Lower lobe of right lung (tissue), 2 donors: ENCODE measurements at regions not wholly inside any gene's neighbourhood (a gene's known extent, or its start where the extent isn't known, plus 50 kb on each side); places are given as distances from the start of the nearest gene placed in this dataset.

ENCODE experiments used
- ATAC-seq, 2 donors: fragments of 200-7000 bp; cut with Tn5 transposase; one replicate each; pipeline ENCODE4 v1.9.1; 2020 to 2022; ENCODE audit warnings: mild to moderate bottlenecking in 2 of 2, moderate library complexity in 2 of 2
- DNase-seq: peaks from one replicate; pipeline ENCODE4 v3.0.0-alpha.2; 2020
- H3K27ac ChIP-seq: fragments of 200-600 bp; one replicate; pipeline ENCODE4 v1.8.0; 2022
- H3K27me3 ChIP-seq: fragments of 200-600 bp; one replicate; pipeline ENCODE4 v1.8.0; 2022; ENCODE audit warnings: low read depth
- H3K36me3 ChIP-seq: fragments of 200-600 bp; one replicate; pipeline ENCODE4 v1.8.0; 2022; ENCODE audit warnings: mild to moderate bottlenecking
- H3K4me1 ChIP-seq: fragments of 200-600 bp; one replicate; pipeline ENCODE4 v1.8.0; 2022
- H3K4me3 ChIP-seq: fragments of 200-600 bp; one replicate; pipeline ENCODE4 v1.8.0; 2022; ENCODE audit warnings: mild to moderate bottlenecking
- H3K9me3 ChIP-seq: fragments of 200-600 bp; one replicate; pipeline ENCODE4 v1.8.0; 2022
- intact Hi-C: fragments of 100-400 bp; cut with DNase I; formaldehyde crosslinking; loops from one replicate; pipeline ENCODE4 v1.11.0; 2022
- TF ChIP-seq, protein P1 (sequence below): fragments of 200-600 bp; IDR thresholded peaks from one replicate; pipeline ENCODE4 v1.8.0; 2022; ENCODE audit warnings: antibody characterized with exemption, mild to moderate bottlenecking
- donor health status: DM: no; HTN: yes; CAD: no; lungs with severe emphysema.

DNA sequence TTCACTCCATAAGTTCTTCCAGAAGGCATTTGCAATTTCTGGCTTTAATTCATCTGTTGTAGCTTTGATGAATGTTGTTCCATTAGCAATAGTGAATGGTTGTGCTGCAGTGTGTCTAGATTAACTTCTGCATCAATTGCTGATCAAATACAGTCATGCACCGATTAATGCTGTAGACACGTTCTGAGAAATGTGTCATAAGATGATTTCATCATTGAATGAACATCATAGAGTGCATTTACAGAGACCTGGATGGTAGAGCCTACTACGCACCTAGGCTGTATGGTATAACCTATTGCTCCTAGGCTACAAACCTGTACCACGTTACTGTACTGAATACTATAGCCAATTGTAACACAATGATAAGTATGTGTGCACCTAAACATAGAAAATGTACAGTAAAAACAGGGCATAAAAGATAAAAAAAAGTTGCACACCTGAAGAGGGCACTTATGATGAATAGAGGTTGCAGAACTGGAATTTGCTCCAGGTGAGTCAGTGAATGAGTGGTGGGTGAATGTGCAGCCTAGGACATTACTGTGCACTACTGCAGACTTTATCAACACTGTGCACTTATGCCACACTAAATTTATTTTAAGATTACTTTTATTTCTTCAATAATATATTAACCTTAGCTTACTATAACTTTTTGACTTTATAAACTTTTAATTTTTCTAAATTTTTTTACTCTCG is 170.7 kb downstream of the HERPUD2 start:
- Histone ChIP-seq H3K9me3 (no peaks in the 10 kb centered on the region), H3K4me3 (no peak overlapping the region), H3K27ac (no peak overlapping the region), H3K4me1 (no peaks in the 10 kb centered on the region), H3K36me3 (no peaks in the 10 kb centered on the region), H3K27me3 (peaks cover 5% of the 10 kb centered on the region)
- ATAC-seq: no peak
- TF ChIP-seq, protein P1, sequence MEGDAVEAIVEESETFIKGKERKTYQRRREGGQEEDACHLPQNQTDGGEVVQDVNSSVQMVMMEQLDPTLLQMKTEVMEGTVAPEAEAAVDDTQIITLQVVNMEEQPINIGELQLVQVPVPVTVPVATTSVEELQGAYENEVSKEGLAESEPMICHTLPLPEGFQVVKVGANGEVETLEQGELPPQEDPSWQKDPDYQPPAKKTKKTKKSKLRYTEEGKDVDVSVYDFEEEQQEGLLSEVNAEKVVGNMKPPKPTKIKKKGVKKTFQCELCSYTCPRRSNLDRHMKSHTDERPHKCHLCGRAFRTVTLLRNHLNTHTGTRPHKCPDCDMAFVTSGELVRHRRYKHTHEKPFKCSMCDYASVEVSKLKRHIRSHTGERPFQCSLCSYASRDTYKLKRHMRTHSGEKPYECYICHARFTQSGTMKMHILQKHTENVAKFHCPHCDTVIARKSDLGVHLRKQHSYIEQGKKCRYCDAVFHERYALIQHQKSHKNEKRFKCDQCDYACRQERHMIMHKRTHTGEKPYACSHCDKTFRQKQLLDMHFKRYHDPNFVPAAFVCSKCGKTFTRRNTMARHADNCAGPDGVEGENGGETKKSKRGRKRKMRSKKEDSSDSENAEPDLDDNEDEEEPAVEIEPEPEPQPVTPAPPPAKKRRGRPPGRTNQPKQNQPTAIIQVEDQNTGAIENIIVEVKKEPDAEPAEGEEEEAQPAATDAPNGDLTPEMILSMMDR: no peak
- DNase-seq: no peak
- intact Hi-C loops: no loop called here

DNA sequence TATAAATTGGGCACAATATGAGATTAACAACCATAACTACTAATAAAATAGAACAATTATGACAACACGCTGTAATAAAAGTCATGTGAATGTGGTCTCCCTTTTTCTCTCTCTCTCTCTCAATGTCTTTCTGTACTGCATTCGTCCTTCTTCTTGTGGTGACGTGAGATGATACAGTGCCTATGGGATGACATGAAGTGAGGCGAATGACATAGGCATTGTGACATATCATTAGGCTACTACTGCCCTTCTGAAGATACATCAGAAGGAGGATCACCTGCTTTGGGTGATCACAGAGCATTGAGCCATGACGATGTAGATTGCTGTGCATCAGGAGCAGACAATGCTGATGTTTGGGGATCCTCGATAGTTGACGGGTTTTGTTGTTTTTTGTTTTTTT is 171.6 kb downstream of the HERPUD2 start:
- H3K9me3 ChIP-seq: no peaks in the 10 kb centered on the region
- TF ChIP-seq, protein P1: no peak
- DNase-seq (no peak), ATAC-seq (no peak)
- intact Hi-C loops: no loop called here
- H3K27ac ChIP-seq: no peak overlapping the region
- no peaks in the 10 kb centered on the region for H3K36me3 ChIP-seq
- peaks cover 5% of the 10 kb centered on the region for H3K27me3 ChIP-seq
- no peak overlapping the region for H3K4me3 ChIP-seq
- H3K4me1 ChIP-seq: no peaks in the 10 kb centered on the region

DNA sequence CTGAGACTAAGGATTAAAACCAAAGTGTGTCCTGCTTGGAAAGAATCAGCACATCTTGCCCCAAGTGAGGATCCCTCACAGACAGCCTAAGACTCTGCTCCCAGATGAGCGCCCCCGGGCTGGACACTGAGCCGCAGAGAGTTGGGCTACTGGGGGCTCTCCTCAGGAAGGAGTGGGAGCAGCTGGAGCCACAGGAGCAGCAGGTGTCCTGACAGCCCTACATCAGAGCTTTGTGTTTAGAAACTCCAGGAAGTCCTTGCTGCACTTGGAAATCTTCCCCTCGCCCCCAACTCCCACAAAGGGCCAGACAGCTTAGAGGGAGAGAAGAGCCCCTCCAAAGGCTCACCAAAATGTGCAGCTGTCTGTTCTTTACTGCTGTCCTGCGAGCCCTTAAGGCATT is 172.2 kb downstream of the HERPUD2 start:
- peaks cover 5% of the 10 kb centered on the region for H3K27me3 ChIP-seq
- ATAC-seq (no peak), DNase-seq (no peak)
- H3K4me1 ChIP-seq: no peaks in the 10 kb centered on the region
- H3K36me3 ChIP-seq: no peaks in the 10 kb centered on the region
- no peaks in the 10 kb centered on the region for H3K9me3 ChIP-seq
- no peak overlapping the region for H3K4me3 ChIP-seq
- TF ChIP-seq, protein P1: no peak
- intact Hi-C loops: no loop called here
- no peak overlapping the region for H3K27ac ChIP-seq

DNA sequence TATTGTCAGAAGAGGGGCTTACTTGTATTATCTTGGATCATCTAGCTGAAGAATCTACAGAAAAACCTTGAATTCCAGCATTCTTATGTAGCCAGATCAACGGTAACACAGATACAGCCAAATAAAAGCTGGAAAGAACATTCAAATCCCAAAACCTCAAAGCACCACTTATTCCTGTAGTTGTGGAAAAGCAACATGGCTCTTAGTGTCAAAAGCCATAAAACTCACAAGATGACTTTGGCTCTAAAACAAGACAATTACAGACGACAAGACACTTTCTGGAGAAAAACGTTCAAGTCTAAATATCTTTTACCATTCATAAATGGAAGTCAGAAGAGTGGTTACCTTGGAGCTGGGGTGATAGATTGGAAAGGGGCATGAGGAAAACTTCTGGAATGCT is 173.0 kb downstream of the HERPUD2 start:
- intact Hi-C loops: no loop called here
- Histone ChIP-seq H3K4me3 (no peak overlapping the region), H3K27ac (no peak overlapping the region), H3K9me3 (no peaks in the 10 kb centered on the region), H3K4me1 (no peaks in the 10 kb centered on the region), H3K27me3 (peaks cover 5% of the 10 kb centered on the region), H3K36me3 (no peaks in the 10 kb centered on the region)
- ATAC-seq (no peak), DNase-seq (no peak)
- TF ChIP-seq, protein P1: no peak

DNA sequence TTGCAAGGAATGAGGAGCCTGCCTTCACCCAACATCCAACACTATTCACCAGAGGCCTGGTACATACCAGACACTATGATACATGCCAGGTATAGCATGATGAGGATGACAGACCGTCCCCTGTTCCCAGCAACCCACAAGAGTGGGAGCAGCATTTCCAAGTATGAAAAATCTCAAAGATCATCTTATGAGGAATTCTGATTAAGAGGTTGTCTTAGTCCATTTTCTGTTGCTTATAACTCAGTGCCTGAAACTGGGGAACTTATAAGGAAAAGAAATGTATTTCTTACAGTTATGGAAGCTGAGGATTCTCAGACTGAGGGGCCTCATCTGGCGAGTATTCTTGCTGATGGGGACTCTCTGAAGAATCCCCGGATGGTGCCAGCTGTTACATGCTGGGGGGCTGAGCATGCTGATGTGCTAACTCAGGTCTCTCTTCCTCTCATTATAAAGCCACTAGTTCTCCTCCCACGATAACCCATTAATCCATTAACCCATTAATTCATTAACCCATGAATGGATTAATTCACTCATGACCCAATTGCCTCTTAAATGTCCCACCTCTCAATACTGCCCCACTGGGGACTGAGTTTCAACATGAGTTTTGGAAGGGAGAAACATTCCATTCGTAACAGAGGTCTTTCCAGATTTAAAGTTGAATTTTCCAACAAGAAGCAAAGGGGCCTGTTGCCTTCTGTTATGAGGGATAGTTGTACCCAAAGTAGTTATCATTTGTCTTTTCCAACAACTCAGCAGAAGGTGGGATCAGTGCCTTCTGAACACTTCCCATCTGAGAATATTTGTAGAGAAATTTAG is 173.9 kb downstream of the HERPUD2 start:
- no peaks in the 10 kb centered on the region for H3K9me3 ChIP-seq
- DNase-seq (no peak), ATAC-seq (no peak)
- no peak overlapping the region for H3K27ac ChIP-seq
- H3K4me1 ChIP-seq: no peaks in the 10 kb centered on the region
- intact Hi-C loops: no loop called here
- TF ChIP-seq, protein P1: no peak
- H3K36me3 ChIP-seq: no peaks in the 10 kb centered on the region
- peaks cover 5% of the 10 kb centered on the region for H3K27me3 ChIP-seq
- no peak overlapping the region for H3K4me3 ChIP-seq
